ENCODE measurements at regions not wholly inside any gene's neighbourhood (a gene's known extent, or its start where the extent isn't known, plus 50 kb on each side); places are given as distances from the start of the nearest gene placed in this dataset.
A peak's percentile ranks its signal among the peaks of the same experiment; 100 is the strongest.

GRCh38 chr6:167672738-167673137, 154.0 kb upstream of the AFDN start:
- Histone ChIP-seq H3K27ac (no peak overlapping the region), H3K36me3 (ENCODE audit: control insufficient read depth, insufficient read depth, low read length) (no peaks in the 10 kb centered on the region), H2AFZ (no peak overlapping the region), H3K9ac (no peak overlapping the region), H3K9me3 (ENCODE audit: control insufficient read depth, low read length) (no peaks in the 10 kb centered on the region), H3K4me2 (ENCODE audit: low read length) (no peak overlapping the region), H3K79me2 (no peaks in the 10 kb centered on the region), H3K27me3 (ENCODE audit: control insufficient read depth, insufficient read depth, low read length) (no peaks in the 10 kb centered on the region), H3K4me3 (ENCODE audit: low read depth, low read length) (no peak overlapping the region), H3K4me1 (peaks cover 3% of the 10 kb centered on the region)
- TF ChIP-seq CTCF (IDR thresholded peaks at IDR 0.05), result no peak

GRCh38 chr6:167673946-167674345, 152.8 kb upstream of the AFDN start:
- H3K4me3 ChIP-seq (ENCODE audit: low read depth, low read length), result no peak overlapping the region
- peaks cover 3% of the 10 kb centered on the region for H3K4me1 ChIP-seq
- no peaks in the 10 kb centered on the region for H3K79me2 ChIP-seq
- H3K9me3 ChIP-seq (ENCODE audit: control insufficient read depth, low read length), result no peaks in the 10 kb centered on the region
- no peak overlapping the region for H2AFZ ChIP-seq
- no peak overlapping the region for H3K4me2 ChIP-seq (ENCODE audit: low read length)
- H3K27ac ChIP-seq, result no peak overlapping the region
- no peaks in the 10 kb centered on the region for H3K36me3 ChIP-seq (ENCODE audit: control insufficient read depth, insufficient read depth, low read length)
- H3K27me3 ChIP-seq (ENCODE audit: control insufficient read depth, insufficient read depth, low read length), result no peaks in the 10 kb centered on the region
- no peak for TF ChIP-seq CTCF (IDR thresholded peaks at IDR 0.05)
- H3K9ac ChIP-seq, result no peak overlapping the region

GRCh38 chr6:167674486-167674885, 152.2 kb upstream of the AFDN start:
- Histone ChIP-seq H3K4me2 (ENCODE audit: low read length) (no peak overlapping the region), H2AFZ (no peak overlapping the region), H3K4me1 (peaks cover 3% of the 10 kb centered on the region), H3K9ac (no peak overlapping the region), H3K4me3 (ENCODE audit: low read depth, low read length) (no peak overlapping the region), H3K27ac (no peak overlapping the region), H3K79me2 (no peaks in the 10 kb centered on the region), H3K36me3 (ENCODE audit: control insufficient read depth, insufficient read depth, low read length) (no peaks in the 10 kb centered on the region), H3K9me3 (ENCODE audit: control insufficient read depth, low read length) (no peaks in the 10 kb centered on the region), H3K27me3 (ENCODE audit: control insufficient read depth, insufficient read depth, low read length) (no peaks in the 10 kb centered on the region)
- no peak for TF ChIP-seq CTCF (IDR thresholded peaks at IDR 0.05)

GRCh38 chr6:167676000-167676665, 150.6 kb upstream of the AFDN start:
- Histone ChIP-seq H3K9me3 (ENCODE audit: control insufficient read depth, low read length) (no peaks in the 10 kb centered on the region), H3K4me1 (peaks cover 3% of the 10 kb centered on the region), H3K79me2 (no peaks in the 10 kb centered on the region), H3K27me3 (ENCODE audit: control insufficient read depth, insufficient read depth, low read length) (no peaks in the 10 kb centered on the region), H3K4me2 (ENCODE audit: low read length) (no peak overlapping the region), H3K9ac (no peak overlapping the region), H2AFZ (peak overlapping the region; percentile 38), H3K4me3 (ENCODE audit: low read depth, low read length) (no peak overlapping the region), H3K27ac (no peak overlapping the region), H3K36me3 (ENCODE audit: control insufficient read depth, insufficient read depth, low read length) (no peaks in the 10 kb centered on the region)
- TF ChIP-seq CTCF (IDR thresholded peaks at IDR 0.05), result no peak
